ENCODE measurements at regions not wholly inside any gene's neighbourhood (a gene's known extent, or its start where the extent isn't known, plus 50 kb on each side); places are given as distances from the start of the nearest gene placed in this dataset.

DNA sequence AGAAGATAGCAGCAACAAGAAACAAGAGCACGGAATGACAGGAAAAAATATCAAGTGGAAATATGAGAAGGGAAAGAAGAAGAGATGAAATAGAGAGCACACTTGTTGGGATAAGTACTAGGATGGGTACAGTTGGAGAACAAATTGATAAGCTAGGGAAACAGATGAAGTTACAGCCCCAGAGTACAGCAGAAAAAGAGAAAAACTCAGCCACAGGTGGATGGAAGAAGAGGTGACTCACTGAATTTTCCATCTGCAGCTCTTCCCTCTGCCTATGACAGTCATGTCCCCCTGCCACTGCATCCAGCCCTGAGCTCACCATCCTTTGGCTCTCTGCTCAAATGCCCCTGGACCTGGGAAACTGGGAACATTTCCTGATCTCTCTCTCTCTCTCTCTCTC lies 209.0 kb downstream of the BCOR start:
- H3K4me3 ChIP-seq (ENCODE audit: low read length), result no peak overlapping the region
- TF ChIP-seq, protein P1, sequence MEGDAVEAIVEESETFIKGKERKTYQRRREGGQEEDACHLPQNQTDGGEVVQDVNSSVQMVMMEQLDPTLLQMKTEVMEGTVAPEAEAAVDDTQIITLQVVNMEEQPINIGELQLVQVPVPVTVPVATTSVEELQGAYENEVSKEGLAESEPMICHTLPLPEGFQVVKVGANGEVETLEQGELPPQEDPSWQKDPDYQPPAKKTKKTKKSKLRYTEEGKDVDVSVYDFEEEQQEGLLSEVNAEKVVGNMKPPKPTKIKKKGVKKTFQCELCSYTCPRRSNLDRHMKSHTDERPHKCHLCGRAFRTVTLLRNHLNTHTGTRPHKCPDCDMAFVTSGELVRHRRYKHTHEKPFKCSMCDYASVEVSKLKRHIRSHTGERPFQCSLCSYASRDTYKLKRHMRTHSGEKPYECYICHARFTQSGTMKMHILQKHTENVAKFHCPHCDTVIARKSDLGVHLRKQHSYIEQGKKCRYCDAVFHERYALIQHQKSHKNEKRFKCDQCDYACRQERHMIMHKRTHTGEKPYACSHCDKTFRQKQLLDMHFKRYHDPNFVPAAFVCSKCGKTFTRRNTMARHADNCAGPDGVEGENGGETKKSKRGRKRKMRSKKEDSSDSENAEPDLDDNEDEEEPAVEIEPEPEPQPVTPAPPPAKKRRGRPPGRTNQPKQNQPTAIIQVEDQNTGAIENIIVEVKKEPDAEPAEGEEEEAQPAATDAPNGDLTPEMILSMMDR (conservative IDR thresholded peaks at IDR 0.05; ENCODE audit: low read depth, low read length), result no peak
- no peak for DNase-seq (ENCODE audit: low read depth)

DNA sequence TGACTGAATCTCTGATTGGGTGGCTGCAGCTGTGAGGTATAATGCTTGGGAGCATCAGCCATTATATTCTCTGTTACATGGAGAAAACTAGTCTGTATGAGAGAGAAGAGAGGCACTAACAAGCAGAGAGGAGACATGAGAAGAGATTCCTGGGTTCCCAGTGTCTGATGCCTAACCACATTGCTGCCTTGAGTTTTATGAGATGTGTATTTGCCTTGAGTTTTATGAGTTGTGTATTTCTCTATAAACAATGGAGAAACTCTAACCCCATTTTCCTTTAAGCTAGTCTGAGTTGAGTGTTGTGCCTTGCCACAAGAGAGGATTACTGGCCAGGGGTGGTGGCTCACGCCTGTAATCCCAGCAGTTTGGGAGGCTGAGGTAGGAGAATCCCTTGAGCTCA lies 208.1 kb downstream of the BCOR start:
- DNase-seq (ENCODE audit: low read depth), result no peak
- TF ChIP-seq, protein P1 (conservative IDR thresholded peaks at IDR 0.05; ENCODE audit: low read depth, low read length), result no peak

DNA sequence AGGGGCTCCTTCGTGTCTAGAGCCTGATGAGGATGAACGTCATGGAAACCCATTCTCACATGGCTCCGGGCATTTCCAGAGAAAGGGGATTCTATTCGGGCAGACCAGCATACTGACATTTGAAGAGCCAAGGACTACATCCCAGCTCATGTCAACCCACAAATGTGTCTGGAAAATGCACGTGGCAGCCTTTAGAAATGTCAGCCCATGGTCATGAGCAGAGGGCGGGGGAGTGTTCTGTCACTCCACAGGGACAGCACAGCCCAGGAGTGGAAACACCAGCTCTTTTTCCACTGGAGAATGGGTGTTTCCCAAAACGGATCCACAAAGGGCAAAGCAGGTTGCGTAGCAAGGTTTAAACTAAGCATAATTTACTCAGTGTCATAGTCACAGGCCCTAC lies 207.0 kb downstream of the BCOR start:
- H3K4me3 ChIP-seq (ENCODE audit: low read length), result no peak overlapping the region
- TF ChIP-seq, protein P1 (conservative IDR thresholded peaks at IDR 0.05; ENCODE audit: low read depth, low read length), result no peak

More for the DNA sequence above, 208.1 kb downstream of the BCOR start:
- H3K4me3 ChIP-seq (ENCODE audit: low read length), result no peak overlapping the region

DNA sequence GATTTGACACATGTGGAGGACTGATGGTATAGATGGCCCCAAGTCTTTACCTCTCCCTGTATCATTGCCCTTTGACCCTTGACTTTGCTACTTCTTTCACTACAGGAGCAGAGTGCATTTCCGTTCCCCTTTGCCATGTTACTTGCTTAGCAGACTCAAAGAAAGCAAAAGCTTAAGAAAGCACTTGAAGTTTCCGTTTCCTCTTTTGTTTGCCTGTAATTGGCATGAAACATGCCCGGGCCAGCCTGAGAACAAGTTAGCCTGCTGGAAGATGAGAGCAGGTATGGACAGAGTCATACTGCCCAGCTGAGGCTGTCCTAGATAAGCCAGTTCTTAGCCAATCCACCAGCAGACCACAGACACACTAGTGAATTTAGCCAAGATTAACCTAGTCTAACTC lies 206.0 kb downstream of the BCOR start:
- no peak overlapping the region for H3K4me3 ChIP-seq (ENCODE audit: low read length)
- TF ChIP-seq, protein P1 (conservative IDR thresholded peaks at IDR 0.05; ENCODE audit: low read depth, low read length), result no peak
- DNase-seq (ENCODE audit: low read depth), result no peak

More for the DNA sequence above, 207.0 kb downstream of the BCOR start:
- DNase-seq (ENCODE audit: low read depth), result no peak

DNA sequence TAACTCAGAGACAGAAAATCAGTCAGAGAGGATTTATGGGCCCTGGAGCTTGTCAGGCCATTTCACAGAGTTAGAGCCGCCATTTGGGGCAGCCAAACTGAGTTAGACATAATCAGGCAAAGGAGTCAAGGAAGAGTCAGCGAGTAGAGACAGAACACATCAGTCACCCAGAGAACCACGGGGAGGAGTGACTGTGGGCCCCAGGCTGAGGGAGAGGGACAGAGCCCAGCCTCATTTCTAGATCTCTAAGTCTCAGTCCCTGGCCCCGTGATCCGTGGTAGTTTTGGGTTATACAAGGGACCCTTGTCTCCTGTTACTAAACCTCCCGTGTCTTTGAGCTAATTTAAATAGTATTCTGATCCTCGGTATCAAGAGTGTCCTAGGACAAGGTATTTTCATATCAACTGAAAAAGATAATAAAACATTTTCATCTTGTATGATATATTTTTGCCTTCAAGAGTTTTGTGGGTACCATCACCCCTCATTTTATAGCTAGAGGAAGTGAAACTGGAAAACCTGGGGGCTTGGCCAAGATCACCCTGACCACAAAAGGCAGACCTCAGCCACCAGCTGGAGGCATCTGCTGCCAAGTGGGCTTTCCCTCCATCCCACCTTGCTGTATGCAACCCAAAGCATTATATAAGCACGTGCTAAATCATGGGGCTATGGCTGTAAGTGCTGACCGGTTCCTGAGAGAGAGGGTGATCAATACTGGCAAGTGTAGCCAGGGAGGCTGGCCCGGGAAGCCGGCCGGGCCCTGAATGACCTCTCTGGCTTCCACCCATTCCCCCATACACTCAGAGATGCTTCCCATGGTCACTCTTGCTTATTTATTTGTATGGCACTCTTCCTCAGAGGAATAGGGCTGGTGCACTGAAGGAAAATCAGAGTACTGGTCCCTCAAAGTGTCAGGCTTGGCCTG lies 204.1 kb downstream of the BCOR start:
- no peak overlapping the region for H3K4me3 ChIP-seq (ENCODE audit: low read length)
- TF ChIP-seq, protein P1 (conservative IDR thresholded peaks at IDR 0.05; ENCODE audit: low read depth, low read length), result no peak
- no peak for DNase-seq (ENCODE audit: low read depth)

DNA sequence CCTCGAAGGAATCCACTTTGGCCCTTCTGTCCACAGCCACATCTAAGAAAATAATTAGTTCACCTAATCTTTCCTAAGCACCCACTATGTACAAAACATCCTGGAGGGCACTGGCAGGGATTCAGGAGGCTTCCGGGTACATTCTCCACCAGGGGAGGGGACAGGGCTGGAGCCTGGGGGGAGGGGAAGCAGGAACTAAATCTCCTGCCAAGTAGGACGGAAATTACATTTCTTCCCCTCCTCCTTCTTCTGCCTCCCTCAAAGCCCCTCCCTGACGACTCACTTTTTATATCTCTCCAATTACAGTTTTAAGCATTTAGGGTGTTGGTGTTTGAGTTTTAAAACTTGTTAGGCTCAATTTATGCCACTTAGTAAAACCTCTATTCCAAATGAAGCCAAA lies 203.1 kb downstream of the BCOR start:
- DNase-seq (ENCODE audit: low read depth), result no peak
- TF ChIP-seq, protein P1 (conservative IDR thresholded peaks at IDR 0.05; ENCODE audit: low read depth, low read length), result no peak
- no peak overlapping the region for H3K4me3 ChIP-seq (ENCODE audit: low read length)
